HG03139 (cell line): ENCODE measurements at regions not wholly inside any gene's neighbourhood (a gene's known extent, or its start where the extent isn't known, plus 50 kb on each side); places are given as distances from the start of the nearest gene placed in this dataset.

Source experiments
- ATAC-seq: cut with Tn5 transposase; IDR thresholded peaks from one replicate; pipeline ENCODE4 v1.9.1; 2021; ENCODE audit not compliant: unreplicated experiment

DNA sequence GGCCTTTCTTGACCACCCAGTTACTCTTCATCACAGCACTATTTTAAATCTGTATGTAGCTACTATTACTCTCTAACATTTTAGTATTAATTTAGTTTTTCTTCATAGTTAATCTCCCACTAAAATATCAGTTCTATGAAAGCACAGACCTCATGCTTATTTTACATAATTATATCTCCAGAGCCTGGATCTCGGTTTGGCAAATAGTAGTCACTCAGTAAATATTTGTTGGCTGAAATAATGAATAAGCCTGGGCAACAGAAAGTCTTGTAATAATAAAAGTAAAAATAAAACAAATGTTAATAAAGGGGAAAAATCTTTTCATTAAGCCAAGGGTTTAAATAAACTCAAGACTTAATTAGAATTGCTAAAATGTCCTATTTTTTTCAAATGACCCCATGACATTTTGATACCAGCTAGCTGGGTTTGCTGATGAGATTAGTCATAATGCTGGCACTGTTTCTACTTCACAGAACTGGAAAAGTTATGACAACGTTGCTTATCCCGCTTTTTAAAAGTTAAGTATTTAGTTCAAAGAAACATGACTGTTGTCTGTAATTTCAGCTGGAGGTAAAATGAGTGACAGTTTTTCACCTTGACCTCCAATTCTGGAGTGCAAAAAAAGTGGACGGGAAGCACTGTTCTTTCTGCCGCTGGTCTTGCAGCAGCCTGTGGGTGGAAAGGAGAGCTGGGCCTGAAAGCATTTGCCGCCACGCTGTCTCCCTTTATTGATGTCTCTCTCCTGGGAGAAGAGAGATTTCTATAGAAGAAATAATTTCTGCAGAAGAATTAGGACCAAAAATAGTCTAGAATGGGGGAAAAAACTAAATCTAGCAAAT lies 85.2 kb upstream of the SPATA13 start:
- ATAC-seq = no peak

DNA sequence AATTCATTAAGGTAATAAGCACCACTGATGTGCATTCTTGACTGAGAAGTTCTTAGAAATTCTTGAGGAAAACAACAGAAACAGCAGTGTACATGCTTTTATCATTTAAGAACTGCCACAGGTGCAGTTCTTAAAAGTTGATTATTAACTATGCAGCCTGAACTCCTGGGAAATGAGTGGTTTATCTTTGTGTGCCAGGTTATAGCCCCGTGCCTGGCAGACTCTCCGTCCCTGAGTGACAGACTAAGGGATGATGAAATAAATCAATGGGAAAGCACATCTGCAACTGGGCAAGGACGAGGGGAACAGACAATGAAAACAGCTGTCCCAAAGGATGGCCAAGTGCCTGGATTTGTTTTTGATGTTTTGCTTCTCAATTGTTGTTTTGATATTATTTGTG lies 84.4 kb upstream of the SPATA13 start:
- ATAC-seq = no peak

DNA sequence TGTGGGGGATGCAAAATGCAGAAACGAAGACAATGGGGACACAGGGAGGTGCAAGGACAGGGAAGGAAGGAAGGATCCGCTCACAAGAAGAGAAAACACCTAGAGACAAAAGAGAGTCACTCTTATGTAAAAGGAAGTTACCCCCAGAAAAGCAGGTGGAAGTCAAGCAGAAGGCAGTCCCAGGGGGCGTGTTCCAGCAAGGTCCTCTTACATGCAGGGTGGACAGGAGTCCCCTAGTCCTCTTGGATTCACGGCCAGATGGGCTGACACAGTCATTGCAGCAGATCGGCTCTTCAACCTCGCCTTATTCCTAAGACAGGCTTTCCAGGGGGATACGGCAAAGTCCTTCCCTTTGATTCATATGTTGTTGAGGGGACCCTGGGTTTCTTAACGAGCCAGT lies 83.9 kb upstream of the SPATA13 start:
- ATAC-seq = no peak

DNA sequence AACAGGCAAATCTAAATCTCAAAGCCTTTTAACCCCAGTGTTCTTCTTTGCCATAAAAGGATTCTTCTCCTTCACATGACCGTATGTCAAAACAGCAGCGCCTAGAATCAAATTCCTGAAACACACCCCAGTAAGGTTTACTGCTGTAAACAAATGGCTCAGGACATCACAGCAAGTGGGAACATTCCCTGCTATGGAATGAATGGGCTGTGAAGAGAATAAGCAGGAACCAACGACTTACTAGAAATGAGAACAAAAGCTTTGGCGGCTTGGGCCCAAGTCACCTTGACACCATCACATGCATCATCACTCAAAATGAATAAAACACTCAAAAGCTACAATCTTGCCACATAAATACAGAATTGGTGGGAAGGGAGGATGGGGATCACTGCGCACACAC lies 80.4 kb upstream of the SPATA13 start:
- no peak for ATAC-seq

DNA sequence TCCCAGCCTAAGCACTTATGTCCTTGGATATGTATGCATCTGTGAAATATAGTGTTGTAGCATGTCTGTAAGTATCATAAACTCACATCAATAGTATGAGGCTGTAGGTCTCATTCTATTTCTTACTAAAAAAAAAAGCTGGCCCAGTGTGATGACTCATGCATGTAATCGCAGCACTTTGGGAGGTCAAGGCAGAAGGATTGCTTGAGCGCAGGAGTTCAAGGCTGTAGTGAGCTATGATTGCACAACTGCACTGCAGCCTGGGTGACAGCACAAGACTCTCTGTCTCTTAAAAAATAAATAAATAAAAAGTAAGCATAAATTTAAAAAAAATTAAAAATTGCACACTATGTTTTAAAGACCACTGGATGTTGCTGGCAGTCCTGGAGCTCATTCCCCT lies 79.1 kb upstream of the SPATA13 start:
- ATAC-seq = no peak

DNA sequence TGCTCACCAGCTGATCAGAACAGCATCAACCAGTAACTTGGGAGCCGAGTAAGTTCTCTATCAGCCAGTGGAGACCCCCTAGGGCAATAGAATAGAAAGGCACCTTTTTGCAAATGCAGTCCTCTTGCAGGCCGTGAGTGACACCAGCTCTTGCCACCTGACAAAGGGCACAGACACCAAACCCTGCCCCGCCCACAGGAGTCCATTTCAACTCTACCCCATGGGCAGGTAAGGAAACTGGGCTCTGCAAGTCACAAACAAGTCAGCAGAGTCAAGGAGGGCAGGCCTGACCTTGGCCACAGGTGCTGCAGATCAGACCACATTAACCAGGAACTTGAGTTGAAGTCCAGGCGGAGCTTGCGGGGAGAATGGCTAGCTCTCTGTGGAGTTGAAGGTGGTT lies 77.4 kb upstream of the SPATA13 start:
- no peak for ATAC-seq

DNA sequence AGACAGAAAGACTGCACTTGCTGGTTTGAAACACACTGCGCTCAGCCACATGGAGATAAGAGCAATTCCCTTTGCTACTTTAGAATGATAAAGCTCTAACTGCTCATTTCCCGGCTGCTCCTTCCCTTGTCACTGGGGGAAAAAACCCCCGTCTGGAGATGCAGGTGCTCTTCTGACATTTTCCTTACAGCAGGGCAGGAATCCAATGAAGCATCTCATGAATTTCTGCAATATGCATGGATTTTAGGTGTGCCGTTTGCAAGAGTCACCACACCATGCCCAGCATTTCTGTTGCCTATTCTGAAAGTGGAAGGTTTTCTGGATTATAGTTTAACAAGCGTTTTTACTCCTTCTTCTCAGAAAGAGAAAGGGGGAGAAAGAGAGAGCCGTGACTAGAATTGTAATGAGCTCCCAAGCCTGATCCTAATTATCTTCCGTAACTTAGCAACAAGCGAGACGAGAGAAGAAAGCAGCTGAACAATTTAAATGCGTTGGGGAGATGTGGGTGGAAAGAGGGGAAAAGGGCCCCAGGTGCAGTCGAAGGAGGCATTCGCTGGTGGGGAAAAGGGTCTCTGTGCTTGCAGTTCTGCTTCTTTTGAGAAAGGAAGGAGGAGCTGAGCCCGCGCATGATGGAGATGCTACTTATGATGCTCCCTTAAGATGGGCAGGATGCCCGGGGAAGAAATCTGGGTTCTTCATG lies 76.6 kb upstream of the SPATA13 start:
- ATAC-seq = no peak

DNA sequence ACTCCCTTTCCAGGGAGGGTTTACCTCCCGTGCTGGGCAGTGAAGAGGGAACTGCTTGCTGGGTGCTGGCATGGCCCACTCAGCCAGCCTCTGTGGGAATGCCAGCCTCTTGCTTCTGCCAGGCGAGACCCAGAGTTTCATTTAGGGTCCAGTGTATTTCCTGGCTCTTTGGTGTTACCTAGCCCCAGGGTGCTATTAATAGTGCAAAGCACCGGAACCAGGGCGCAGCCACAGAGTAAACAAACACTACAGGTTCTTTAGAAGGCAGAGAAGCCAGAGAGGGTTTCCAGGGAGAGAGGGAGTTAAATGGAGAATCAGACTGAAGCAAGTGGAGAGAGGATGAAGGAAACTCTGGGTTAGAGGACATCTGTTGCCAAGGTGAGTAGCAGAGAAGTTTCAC lies 74.9 kb upstream of the SPATA13 start:
- ATAC-seq = no peak

DNA sequence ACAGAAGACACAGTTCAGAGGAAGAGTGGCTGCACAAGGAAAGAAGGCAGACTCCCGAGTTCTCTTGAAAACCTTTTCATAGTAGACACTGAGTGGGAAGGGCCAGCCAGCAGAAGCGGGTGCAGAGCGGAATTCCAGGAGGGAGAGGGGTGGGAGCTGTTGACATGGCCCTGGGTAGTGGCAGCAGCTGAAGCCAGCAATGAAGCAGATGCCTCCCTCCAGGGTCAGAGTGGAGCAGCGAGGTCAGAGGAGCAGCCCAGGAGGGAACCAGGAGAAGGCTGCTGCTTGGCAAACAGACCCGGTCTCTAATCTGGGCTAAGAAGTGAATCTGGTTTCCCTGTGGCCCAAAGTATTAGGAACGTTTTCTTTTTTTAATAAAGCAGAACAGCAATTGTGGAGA lies 73.9 kb upstream of the SPATA13 start:
- ATAC-seq = no peak

DNA sequence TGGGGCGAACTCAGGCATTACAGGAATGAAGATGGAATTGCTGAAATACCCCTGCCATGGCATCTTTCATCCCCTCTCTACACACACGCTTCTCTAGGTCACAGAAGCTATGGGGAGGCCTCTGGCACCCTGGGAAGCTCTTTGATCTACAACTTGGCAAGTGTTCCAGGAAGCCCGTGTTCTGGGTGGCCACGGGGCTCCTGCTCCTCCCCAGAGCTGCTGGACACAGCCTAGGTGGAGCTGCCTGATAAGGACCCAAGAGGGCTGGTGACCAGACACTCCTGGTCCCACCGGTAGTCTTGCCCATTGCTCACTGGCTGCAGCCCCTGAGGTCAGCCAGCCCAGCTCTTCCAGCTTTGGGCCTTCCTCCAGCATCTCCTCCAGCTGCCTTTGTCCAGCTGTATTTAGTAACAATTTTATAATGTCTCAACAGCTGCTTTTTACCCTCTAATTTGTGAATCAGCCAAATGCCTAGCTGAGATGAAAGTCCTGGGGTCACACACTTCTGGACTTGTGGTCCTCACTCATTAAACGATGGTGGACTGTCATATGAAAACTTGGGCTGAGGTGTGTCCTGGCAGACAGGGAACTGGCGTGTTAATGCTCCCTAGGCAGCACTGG lies 72.8 kb upstream of the SPATA13 start:
- no peak for ATAC-seq

DNA sequence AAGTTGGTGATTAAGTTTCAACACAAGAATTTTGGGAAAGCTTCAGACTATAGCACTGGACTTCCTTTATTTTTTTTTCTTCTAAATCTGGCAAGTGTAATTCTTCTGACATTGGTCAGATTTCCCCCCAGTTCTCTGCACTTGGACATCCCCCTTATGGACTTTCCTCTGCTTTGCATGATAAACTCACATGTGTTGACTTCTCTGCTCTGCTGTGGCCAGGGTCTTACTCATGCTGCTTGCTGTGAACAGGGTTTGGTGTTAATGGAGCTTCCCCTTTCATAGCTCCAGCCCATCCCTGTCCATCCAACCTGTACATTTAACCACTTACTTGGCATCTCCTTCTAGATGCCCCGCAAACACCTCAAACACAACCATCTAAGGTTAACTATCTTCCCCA lies 70.5 kb upstream of the SPATA13 start:
- no peak for ATAC-seq

DNA sequence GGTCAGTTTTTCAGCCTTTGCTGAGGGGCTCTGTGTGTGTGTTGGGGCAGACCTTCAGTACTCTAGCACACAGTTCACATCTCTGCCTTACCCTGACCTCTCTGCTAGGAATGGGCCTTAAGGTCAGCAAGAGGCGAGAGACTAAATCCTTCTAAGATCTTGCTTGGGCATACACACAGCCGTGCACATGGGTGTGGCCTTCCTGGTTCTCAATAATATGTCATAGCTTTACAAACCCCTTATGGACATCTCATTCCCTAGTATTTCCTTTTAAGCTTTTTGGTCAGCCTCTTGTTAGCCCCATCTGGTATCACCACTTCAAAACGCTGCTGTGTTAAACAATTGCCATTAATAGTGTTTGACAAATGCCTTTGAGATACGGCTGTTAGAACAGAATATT lies 69.4 kb upstream of the SPATA13 start:
- ATAC-seq = no peak

DNA sequence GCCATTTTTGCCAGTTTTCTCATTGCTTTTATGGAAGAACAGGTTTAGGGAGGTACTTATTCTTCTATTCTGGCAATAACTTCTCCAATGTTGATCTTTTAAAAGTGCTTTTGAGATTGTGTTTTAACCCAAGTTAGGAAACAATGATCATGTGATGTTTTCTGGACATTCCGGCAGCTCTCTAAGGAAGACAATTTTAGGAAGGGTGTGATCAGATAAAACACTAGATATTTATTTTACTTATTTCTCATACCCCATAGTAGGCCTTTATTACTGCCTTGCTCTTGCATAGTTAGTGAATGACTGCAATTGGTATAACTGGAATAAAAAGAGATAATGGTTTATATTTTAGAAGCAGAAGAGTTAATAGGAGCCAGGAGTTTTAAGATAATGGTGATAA lies 68.4 kb upstream of the SPATA13 start:
- ATAC-seq = no peak

DNA sequence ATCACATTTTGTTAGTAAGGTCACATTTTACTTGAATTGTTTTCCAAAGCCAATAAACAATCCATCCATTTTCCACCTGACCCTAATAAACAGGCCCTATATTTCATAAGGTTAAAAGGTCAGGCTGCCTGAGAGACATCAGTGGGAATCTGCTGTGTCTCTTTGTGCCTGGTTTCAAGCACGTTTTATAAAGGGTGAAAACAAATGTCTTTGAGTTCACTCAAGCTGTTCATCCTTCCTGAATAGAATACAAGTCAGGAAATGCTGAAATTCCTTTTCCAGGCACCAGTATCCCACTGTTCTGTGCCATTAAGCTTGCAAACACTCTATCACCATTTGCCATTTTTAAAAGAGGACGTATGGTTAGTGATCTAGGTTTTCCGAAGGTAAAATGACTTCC lies 67.5 kb upstream of the SPATA13 start:
- no peak for ATAC-seq

DNA sequence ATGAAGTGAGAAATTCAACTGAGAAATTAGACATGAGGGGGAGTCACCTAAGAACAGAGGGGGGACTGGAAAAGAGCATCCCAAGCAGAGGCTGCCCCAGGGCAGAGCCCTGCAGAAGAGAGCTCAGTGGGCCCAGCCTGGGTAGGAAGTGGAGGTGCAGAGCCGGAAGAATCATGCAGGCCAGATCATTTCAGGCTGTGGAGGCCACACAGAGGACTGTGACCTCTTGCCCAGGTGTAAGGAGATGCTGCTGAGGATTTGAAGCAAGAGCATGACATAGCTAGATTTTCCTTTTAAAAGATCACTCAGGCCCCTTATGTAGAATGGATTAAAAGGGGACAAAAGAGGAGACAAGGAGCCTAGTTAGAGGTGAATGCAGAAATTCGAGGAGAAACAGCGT lies 63.9 kb upstream of the SPATA13 start:
- ATAC-seq = no peak

DNA sequence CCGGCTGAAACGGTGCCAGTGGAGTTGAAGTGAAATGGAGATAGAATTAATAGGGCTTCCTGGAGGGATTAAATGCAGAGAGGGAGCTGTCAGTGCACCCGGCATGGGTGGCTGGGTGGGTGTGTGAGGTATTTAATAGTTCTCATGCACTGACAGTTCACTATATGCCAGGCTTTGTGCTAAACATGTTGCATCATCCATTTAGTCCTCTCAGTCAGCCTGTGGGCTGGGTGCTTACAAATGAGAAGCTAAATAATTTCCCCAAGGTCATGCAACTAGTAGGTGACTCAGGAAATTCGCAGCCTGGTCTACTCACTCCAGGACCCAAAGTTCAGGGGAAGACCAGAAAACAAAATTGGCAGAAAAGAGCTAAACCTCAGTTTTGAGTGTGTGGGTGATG lies 63.5 kb upstream of the SPATA13 start:
- ATAC-seq = no peak

DNA sequence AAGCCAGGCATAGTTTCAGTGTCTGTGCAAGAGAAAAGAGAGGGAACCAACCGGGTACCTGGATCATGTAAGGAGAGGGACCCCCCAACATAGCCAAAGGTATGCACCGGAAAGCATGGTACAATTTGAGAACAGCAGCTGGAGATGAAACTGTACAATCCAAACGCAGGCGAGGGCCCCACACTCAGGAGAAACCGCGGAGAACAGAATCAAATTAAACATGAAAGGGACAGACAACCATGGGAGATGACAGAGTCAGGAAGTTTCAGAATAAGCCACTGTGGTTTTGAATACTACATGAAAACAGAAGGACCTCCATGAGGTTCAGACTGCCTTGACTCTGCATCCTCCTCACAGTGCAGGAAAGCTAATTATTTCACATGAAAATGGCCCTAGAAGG lies 62.9 kb upstream of the SPATA13 start:
- ATAC-seq = no peak

DNA sequence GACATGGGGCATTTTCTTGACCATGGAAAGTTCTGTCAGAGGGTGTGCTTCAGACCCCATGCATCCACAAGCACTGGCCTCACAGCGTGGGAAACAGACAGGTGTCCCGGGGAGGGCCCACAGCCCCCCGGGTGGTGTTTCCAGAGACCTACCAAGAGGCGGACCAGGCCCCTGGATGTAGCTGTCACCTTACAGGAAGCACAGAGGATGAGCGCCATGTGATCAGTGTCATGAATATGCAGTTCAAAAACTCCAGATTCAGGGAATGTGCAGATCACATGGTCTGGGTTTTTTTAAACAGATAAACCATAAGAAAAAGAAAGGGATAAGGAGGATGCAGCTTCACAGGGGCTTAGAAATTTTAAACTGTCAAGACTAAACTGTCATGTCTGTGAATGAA lies 61.0 kb upstream of the SPATA13 start:
- ATAC-seq = no peak

DNA sequence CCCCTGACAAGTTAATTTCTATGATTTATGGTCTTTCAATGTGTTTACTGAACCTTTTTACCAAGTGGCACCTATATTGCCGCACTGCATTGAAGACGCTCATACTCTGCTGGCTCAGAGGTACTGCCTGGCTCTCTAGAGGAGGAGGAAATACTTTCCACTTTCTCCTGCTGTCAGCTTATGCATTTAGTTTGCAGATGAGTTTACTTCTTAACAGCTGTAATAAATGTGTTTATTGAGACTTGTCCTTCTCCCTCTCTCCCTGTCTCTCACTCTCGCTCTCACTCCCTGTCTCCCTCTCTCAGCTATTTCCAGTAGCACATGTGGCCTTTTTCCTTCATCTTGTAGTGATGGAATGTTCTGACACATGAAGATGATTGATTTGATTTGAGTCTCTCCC lies 60.3 kb upstream of the SPATA13 start:
- ATAC-seq = no peak

DNA sequence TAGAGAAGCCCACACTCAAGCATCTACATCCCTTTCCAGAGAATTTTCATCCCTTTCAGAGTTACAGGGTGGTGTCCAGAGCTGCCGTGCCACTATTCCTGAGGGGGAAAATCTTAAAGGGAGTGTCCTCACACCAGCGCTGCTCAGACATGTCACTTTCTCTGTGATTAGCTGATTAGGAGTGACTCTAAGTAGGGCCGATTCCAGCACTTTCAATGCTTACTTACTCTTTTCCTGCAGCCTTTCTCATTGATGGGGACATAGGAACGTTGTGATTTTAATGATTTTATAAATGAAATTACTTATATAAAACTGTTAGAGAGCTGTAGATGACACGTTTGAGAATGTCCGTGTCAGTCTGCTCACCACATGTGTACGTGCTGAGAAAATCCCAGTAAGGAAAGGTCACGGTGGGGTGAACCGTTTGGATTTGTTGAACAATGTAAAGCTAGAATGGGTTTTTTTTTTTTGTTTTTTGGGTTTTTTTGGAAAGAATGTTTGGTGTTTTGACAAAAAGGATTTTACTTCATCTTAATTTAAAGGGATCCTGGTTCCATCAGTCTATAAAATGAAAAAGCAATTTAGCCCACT lies 56.6 kb upstream of the SPATA13 start:
- no peak for ATAC-seq

DNA sequence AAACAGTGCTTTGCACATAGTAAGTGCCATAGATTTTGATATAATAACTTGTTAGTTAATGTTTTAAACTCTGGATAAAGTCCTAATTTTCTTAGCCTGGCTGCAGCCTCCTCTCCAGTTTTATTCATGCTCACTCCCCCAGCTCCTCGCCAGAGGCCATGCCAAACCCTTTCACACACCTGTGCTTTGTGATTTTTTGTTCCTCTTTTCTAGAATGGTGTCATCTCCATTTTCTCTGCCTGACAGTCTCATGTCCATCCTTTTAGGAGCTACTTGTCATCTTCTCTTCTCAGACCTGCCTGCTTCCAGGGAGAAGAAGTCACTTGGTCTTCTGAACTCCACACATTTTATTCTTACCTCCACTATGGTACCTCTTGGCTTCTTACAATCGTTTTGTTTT lies 55.8 kb upstream of the SPATA13 start:
- ATAC-seq = no peak

DNA sequence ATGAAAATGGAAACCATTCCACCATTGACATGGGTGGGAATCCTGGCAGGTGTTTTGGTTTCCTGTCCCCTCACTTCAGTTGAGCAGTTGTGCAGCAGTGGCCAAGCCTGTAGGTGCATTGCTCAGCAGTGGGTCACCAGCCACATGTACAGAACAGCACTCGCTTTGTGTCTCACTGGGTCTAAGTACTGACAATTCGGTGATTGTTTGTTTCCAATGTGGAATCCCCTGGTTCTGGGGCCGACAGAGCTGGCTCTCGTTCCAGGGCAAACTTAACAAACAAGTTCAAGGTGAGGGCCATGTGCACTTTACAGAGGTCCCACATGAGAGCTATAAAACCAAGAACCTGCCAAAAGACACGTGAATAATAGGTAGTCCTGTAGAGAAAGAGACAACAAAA lies 54.1 kb upstream of the SPATA13 start:
- ATAC-seq = no peak
